GM19397 (cell line): ENCODE measurements at regions not wholly inside any gene's neighbourhood (a gene's known extent, or its start where the extent isn't known, plus 50 kb on each side); places are given as distances from the start of the nearest gene placed in this dataset.

Source experiments
- ATAC-seq: cut with Tn5 transposase; IDR thresholded peaks from one replicate; pipeline ENCODE4 v1.9.1; 2021; ENCODE audit warnings: mild to moderate bottlenecking, moderate library complexity; ENCODE audit not compliant: unreplicated experiment

DNA sequence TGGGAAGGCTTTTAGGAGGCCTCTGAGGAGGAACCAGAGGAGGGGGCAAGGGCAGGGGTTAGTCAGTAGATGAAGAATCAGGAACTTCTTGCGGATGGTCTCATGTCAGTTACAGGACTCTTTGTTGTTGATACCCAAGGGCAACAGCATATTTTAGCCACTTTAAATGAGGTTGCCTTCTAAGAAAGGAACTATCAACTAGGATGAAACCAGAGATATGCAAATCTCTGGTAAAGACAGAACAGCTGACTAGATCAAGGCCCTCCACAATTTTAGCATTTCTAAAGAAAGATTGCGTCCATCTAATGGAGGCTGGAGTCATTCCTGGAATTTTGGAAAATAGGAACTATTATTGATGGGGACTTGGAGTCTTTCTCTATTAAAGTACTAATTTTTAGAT, 57.7 kb upstream of the KLF4 start:
- ATAC-seq, result no peak

DNA sequence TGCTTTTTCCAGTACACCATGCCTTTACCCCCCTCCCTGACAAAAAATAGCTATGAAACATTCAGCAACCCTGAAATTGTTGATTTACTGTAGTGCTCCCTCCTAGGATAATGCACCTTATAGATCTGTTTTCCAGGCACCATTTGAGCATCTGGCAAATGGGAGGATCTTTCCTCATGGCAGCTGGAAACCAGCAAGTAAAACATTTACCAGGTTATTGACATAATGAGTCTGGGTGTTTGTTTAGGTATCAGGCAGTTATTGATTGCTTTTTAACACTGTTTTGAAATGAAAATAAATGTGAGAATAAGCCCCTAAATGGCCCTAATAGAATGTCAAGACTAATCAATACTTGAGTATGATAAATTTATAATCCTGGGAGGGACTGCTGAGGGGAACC, 57.3 kb upstream of the KLF4 start:
- no peak for ATAC-seq

GRCh38 chr9:107545036-107545435, 55.5 kb upstream of the KLF4 start:
- no peak for ATAC-seq

GRCh38 chr9:107542411-107543157, 53.0 kb upstream of the KLF4 start:
- no peak for ATAC-seq

GRCh38 chr9:107541523-107541922, 52.0 kb upstream of the KLF4 start:
- ATAC-seq, result no peak

DNA sequence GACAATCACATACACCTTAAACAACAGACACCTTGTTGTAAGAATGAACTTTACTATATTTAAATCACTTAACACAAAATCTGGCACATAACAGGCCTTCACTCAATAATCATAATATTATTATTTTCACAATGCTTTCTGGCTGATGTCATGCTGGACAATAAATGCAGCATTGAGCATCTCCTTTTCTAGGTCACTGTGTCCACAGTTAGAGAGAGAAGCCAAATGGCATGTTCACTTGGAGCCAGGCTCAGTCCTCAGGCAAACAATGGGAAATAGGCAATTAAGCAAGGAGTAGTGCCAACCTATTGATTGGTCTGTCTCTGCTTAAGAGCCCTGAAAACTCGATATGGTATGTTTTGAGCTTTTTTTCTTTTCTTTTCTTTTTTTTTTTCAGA, 50.6 kb upstream of the KLF4 start:
- no peak for ATAC-seq

- ATAC-seq, result no peak
Observed at GRCh38 chr9:107539427-107540163, 50.0 kb upstream of the KLF4 start.
